ENCODE measurements at regions not wholly inside any gene's neighbourhood (a gene's known extent, or its start where the extent isn't known, plus 50 kb on each side); places are given as distances from the start of the nearest gene placed in this dataset.

DNA sequence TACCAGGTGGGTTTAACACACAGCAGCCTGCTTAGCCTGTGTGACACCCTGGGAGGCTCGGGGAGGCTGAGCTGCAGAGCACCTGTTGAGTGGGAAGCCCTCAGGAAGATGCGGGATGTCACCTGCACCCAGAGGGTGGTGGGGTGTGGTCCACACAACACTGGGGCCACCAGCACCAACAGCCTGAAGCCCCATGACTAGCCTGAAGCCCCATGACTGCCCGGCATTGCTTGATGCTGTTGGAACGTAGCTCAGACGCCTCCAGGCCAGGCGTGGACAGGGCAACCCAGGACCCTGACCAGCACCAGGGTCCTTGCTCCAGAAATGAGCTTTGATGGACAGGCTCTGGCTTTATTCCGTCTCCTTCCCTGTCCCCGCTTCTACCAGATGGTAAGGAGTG lies 76.3 kb upstream of the ZNF469 start:
- H3K27ac ChIP-seq (ENCODE audit: insufficient read depth, low read depth, low read length), result no peak overlapping the region
- ChIA-PET POLR2A (no interaction called here), CTCF (interaction anchor here (1.1 kb wide), 2 partner anchors 10 to 16 kb away, joined by 3 to 4 read pairs; no protein-coding TSS in a partner anchor)
- H3K9ac ChIP-seq (replicated peaks; ENCODE audit: extremely low read depth, insufficient read depth, low read length), result no peak overlapping the region
- dilution Hi-C loops (cut with MboI; ENCODE audit: extremely low pct_ligation_motif_present, low sequenced_read_pairs), result no loop called here
- intact Hi-C loops (cut with micrococcal nuclease), result no loop called here
- no peak for TF ChIP-seq POLR2A (IDR thresholded peaks at IDR 0.05; ENCODE audit: low read depth, low read length)
- no peak for TF ChIP-seq GATA2 (IDR thresholded peaks at IDR 0.05; ENCODE audit: insufficient read depth, insufficient read length, low read depth, low read length)
- no peak overlapping the region for H2AFZ ChIP-seq (ENCODE audit: low read depth, low read length)
- H3K36me3 ChIP-seq (ENCODE audit: control insufficient read depth in 2 of 2, extremely low read depth in 1 of 2, insufficient read depth in 2 of 2, low read length in 2 of 2), result no peaks in the 10 kb centered on the region
- no peaks in the 10 kb centered on the region for H3K4me1 ChIP-seq (ENCODE audit: control insufficient read depth, extremely low read depth, insufficient read depth, low read length)
- no peak overlapping the region for H3K4me2 ChIP-seq (ENCODE audit: insufficient read depth, low read length)
- no peak for DNase-seq (ENCODE audit: low read depth, low spot score)
- no peaks in the 10 kb centered on the region for H3K9me3 ChIP-seq (replicated peaks; ENCODE audit: control insufficient read depth, insufficient read depth, low read length)
- no peaks in the 10 kb centered on the region for H3K27me3 ChIP-seq (ENCODE audit: control insufficient read depth in 2 of 2, insufficient read depth in 2 of 2, low read length in 2 of 2)
- H4K20me1 ChIP-seq (replicated peaks; ENCODE audit: control insufficient read depth, extremely low read depth, insufficient read depth, low read length), result no peaks in the 10 kb centered on the region
- no peak overlapping the region for H3K4me3 ChIP-seq (replicated peaks in 1 of 3; ENCODE audit: insufficient read depth in 1 of 3, low read depth in 1 of 3, low read length in 3 of 3)
- H3K9me1 ChIP-seq (replicated peaks; ENCODE audit: control insufficient read depth, extremely low read depth, insufficient read depth, low read length), result no peaks in the 10 kb centered on the region
- no peak for FAIRE-seq
- no peaks in the 10 kb centered on the region for H3K79me2 ChIP-seq (ENCODE audit: control insufficient read depth, insufficient read depth, low read length)
- no TSS peak for BruUV-seq (replicated peaks)

DNA sequence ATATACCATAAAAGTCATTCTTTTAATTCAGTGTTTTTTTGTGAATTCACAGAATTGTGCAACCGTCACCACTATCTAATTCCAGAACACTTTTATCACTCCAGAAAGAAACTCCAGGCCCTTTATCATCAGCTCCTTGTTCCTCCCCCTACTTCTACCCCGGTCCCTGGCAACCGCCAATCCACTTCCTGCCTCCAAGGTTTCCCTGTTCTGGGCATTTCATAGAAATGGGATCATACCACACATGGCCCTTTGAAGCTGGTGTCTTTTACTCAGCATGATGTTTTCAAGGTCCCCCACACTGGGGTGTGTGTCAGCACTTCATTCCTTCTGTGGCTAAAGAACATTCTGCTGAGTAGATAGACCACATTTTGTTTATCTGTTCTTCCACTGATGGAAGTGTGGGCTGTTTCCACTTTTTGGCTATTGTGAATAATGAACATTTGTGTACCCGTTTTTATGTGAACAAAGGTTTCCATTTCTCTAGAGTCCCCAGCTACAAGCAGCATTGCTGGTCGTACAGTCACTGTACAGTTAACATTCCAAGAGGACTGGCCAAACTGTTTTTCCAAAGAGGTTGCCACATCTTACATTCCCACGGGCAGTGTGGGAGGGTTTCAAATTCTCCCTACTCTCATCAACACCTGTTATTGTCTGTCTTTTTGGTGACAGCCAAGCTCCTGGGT lies 75.8 kb upstream of the ZNF469 start:
- FAIRE-seq (no peak), DNase-seq (ENCODE audit: low read depth, low spot score) (peak; percentile 35)
- Histone ChIP-seq H4K20me1 (replicated peaks; ENCODE audit: control insufficient read depth, extremely low read depth, insufficient read depth, low read length) (no peaks in the 10 kb centered on the region), H2AFZ (ENCODE audit: low read depth, low read length) (no peak overlapping the region), H3K4me1 (ENCODE audit: control insufficient read depth, extremely low read depth, insufficient read depth, low read length) (no peaks in the 10 kb centered on the region), H3K4me3 (replicated peaks in 1 of 3; ENCODE audit: insufficient read depth in 1 of 3, low read depth in 1 of 3, low read length in 3 of 3) (no peak overlapping the region), H3K79me2 (ENCODE audit: control insufficient read depth, insufficient read depth, low read length) (no peaks in the 10 kb centered on the region), H3K9me3 (replicated peaks; ENCODE audit: control insufficient read depth, insufficient read depth, low read length) (no peaks in the 10 kb centered on the region), H3K27me3 (ENCODE audit: control insufficient read depth in 2 of 2, insufficient read depth in 2 of 2, low read length in 2 of 2) (no peaks in the 10 kb centered on the region), H3K4me2 (ENCODE audit: insufficient read depth, low read length) (no peak overlapping the region), H3K9ac (replicated peaks; ENCODE audit: extremely low read depth, insufficient read depth, low read length) (no peak overlapping the region), H3K36me3 (ENCODE audit: control insufficient read depth in 2 of 2, extremely low read depth in 1 of 2, insufficient read depth in 2 of 2, low read length in 2 of 2) (no peaks in the 10 kb centered on the region), H3K9me1 (replicated peaks; ENCODE audit: control insufficient read depth, extremely low read depth, insufficient read depth, low read length) (no peaks in the 10 kb centered on the region), H3K27ac (ENCODE audit: insufficient read depth, low read depth, low read length) (no peak overlapping the region)
- ChIA-PET POLR2A (no interaction called here), CTCF (interaction anchor here (1.1 kb wide), 2 partner anchors 9 to 15 kb away, joined by 3 to 4 read pairs; no protein-coding TSS in a partner anchor)
- no peak for TF ChIP-seq GATA2 (IDR thresholded peaks at IDR 0.05; ENCODE audit: insufficient read depth, insufficient read length, low read depth, low read length)
- no peak for TF ChIP-seq FOS (IDR thresholded peaks at IDR 0.05; ENCODE audit: borderline replicate concordance, insufficient read depth, low read length)
- no peak for TF ChIP-seq MYC (IDR thresholded peaks at IDR 0.05; ENCODE audit: low read depth, low read length)
- no peak for TF ChIP-seq JUN (IDR thresholded peaks at IDR 0.05; ENCODE audit: borderline replicate concordance, insufficient read depth, insufficient read length, low read depth)
- no peak for TF ChIP-seq POLR2A (IDR thresholded peaks at IDR 0.05; ENCODE audit: low read depth, low read length)
- TF ChIP-seq EZH2 (IDR thresholded peaks at IDR 0.05; ENCODE audit: borderline replicate concordance, low read depth, low read length, severe bottlenecking), result no peak
- no peak for TF ChIP-seq POLR2AphosphoS5 (IDR thresholded peaks at IDR 0.05; ENCODE audit: insufficient read depth, low read depth, low read length)
- TF ChIP-seq, protein P1, sequence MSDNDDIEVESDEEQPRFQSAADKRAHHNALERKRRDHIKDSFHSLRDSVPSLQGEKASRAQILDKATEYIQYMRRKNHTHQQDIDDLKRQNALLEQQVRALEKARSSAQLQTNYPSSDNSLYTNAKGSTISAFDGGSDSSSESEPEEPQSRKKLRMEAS (IDR thresholded peaks at IDR 0.05; ENCODE audit: insufficient read depth, insufficient read length), result no peak
- TF ChIP-seq, protein P2, sequence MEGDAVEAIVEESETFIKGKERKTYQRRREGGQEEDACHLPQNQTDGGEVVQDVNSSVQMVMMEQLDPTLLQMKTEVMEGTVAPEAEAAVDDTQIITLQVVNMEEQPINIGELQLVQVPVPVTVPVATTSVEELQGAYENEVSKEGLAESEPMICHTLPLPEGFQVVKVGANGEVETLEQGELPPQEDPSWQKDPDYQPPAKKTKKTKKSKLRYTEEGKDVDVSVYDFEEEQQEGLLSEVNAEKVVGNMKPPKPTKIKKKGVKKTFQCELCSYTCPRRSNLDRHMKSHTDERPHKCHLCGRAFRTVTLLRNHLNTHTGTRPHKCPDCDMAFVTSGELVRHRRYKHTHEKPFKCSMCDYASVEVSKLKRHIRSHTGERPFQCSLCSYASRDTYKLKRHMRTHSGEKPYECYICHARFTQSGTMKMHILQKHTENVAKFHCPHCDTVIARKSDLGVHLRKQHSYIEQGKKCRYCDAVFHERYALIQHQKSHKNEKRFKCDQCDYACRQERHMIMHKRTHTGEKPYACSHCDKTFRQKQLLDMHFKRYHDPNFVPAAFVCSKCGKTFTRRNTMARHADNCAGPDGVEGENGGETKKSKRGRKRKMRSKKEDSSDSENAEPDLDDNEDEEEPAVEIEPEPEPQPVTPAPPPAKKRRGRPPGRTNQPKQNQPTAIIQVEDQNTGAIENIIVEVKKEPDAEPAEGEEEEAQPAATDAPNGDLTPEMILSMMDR (IDR thresholded peaks at IDR 0.05; ENCODE audit: extremely low read depth in 1 of 2, insufficient read depth in 1 of 2, low read depth in 1 of 2, low read length in 2 of 2), result no peak
- intact Hi-C loops (cut with micrococcal nuclease) (no loop called here), dilution Hi-C loops (cut with MboI; ENCODE audit: extremely low pct_ligation_motif_present, low sequenced_read_pairs) (no loop called here)
- no TSS peak for BruUV-seq (replicated peaks)
